ENCODE measurements at regions not wholly inside any gene's neighbourhood (a gene's known extent, or its start where the extent isn't known, plus 50 kb on each side); places are given as distances from the start of the nearest gene placed in this dataset.

DNA sequence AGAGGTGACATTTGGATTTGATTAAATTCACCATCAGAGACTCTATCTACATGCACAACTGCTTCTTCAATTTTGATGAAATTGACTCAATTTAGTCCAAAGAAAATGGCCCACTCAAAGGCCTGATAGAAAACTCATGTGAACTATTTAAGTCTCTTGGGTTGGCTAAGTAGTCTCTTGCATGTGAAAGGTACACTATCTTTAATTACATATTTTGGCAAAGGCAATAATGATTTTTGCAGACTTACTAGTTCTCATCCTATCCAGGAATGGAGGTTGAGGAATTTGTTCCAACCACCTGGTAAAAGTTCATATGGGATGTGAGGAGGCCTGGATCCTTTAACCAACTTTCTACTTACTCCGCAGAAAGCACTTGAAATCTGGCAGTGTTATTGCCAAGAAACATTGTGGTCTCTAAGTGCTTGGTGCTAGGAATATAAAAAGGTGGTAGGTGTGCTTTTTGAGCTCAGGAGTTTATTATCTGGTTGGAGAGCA, 618.6 kb upstream of the MKI67 start:
- Mint-ChIP-seq H3K36me3 (no peaks in the 10 kb centered on the region), H3K27me3 (ENCODE audit: insufficient read depth, low read depth) (peaks cover 5% of the 10 kb centered on the region), H3K27ac (no peak overlapping the region), H3K4me1 (peaks cover 40% of the 10 kb centered on the region), H3K4me3 (no peak overlapping the region), H3K9me3 (no peaks in the 10 kb centered on the region)
- TF ChIP-seq EZH2phosphoT487 (IDR thresholded peaks at IDR 0.05), result no peak
- TF ChIP-seq EZH2 (IDR thresholded peaks at IDR 0.05), result no peak
- TF ChIP-seq, protein P1, sequence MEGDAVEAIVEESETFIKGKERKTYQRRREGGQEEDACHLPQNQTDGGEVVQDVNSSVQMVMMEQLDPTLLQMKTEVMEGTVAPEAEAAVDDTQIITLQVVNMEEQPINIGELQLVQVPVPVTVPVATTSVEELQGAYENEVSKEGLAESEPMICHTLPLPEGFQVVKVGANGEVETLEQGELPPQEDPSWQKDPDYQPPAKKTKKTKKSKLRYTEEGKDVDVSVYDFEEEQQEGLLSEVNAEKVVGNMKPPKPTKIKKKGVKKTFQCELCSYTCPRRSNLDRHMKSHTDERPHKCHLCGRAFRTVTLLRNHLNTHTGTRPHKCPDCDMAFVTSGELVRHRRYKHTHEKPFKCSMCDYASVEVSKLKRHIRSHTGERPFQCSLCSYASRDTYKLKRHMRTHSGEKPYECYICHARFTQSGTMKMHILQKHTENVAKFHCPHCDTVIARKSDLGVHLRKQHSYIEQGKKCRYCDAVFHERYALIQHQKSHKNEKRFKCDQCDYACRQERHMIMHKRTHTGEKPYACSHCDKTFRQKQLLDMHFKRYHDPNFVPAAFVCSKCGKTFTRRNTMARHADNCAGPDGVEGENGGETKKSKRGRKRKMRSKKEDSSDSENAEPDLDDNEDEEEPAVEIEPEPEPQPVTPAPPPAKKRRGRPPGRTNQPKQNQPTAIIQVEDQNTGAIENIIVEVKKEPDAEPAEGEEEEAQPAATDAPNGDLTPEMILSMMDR (IDR thresholded peaks at IDR 0.05), result no peak
- no peaks in the 10 kb centered on the region for H3K27me3 ChIP-seq
- DNase-seq (ENCODE audit: low spot score), result no peak
- H3K4me3 ChIP-seq, result no peak overlapping the region
- no peak overlapping the region for H2AFZ ChIP-seq (replicated peaks)
- peaks cover 16% of the 10 kb centered on the region for H3K4me1 ChIP-seq
- H3K27ac ChIP-seq, result no peak overlapping the region
- H4K20me1 ChIP-seq (ENCODE audit: low read depth), result no peaks in the 10 kb centered on the region
- H3K9me3 ChIP-seq (ENCODE audit: low read depth), result no peaks in the 10 kb centered on the region
- no peaks in the 10 kb centered on the region for H3F3A ChIP-seq (ENCODE audit: low read depth)
- no peak overlapping the region for H3K4me2 ChIP-seq
- H3K9ac ChIP-seq, result no peak overlapping the region
- H3K79me2 ChIP-seq (ENCODE audit: low read depth), result no peaks in the 10 kb centered on the region
- no peaks in the 10 kb centered on the region for H3K36me3 ChIP-seq

DNA sequence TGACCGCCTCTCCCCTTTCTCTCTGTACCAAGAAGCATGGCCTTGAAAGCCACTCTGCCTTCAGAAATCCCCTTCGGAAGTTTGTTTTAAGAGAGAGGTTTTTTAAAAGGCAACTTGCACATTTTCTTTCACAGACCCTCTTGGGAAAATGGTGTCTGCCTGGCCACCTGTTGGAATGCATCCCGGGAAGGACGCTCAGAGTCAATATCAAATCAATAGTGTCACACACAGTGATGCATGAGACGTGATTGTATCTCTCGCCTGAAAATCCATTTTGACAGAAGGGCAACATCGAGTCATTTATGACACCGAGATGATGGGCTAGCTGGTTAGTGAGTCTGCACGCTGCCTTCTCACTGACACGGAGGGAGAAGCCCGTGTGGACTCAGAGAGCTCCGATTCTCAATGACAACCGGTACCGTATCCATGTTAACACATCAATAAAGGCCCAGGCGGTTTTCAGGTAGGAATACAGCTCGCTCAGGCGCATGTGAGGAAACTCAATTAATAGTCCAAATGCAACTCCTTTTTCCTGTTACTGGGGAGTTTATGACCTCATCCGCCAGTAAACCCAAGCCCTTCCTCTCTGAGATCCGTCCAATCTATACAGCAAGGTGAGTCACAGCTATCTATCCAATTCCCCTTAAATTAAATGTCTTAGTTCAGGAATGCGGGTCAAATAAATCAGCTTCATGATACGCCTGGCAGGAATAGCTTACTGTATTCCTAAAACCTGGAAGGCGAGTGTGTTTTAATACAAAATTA, 621.5 kb upstream of the MKI67 start:
- H3K9me3 ChIP-seq (ENCODE audit: low read depth), result peaks cover 6% of the 10 kb centered on the region
- no peaks in the 10 kb centered on the region for H3F3A ChIP-seq (ENCODE audit: low read depth)
- no peaks in the 10 kb centered on the region for H4K20me1 ChIP-seq (ENCODE audit: low read depth)
- H3K79me2 ChIP-seq (ENCODE audit: low read depth), result no peaks in the 10 kb centered on the region
- no peak overlapping the region for H3K4me3 ChIP-seq
- no peak overlapping the region for H2AFZ ChIP-seq (replicated peaks)
- TF ChIP-seq, protein P1 (IDR thresholded peaks at IDR 0.05), result no peak
- Mint-ChIP-seq H3K4me1 (peaks cover 14% of the 10 kb centered on the region), H3K9me3 (peaks cover 6% of the 10 kb centered on the region), H3K4me3 (no peak overlapping the region), H3K36me3 (no peaks in the 10 kb centered on the region), H3K27ac (no peak overlapping the region), H3K27me3 (ENCODE audit: insufficient read depth, low read depth) (peaks cover 2% of the 10 kb centered on the region)
- H3K27me3 ChIP-seq, result no peaks in the 10 kb centered on the region
- H3K27ac ChIP-seq, result no peak overlapping the region
- H3K9ac ChIP-seq, result no peak overlapping the region
- DNase-seq (ENCODE audit: low spot score), result no peak
- no peak overlapping the region for H3K4me2 ChIP-seq
- H3K4me1 ChIP-seq, result no peaks in the 10 kb centered on the region
- no peaks in the 10 kb centered on the region for H3K36me3 ChIP-seq

DNA sequence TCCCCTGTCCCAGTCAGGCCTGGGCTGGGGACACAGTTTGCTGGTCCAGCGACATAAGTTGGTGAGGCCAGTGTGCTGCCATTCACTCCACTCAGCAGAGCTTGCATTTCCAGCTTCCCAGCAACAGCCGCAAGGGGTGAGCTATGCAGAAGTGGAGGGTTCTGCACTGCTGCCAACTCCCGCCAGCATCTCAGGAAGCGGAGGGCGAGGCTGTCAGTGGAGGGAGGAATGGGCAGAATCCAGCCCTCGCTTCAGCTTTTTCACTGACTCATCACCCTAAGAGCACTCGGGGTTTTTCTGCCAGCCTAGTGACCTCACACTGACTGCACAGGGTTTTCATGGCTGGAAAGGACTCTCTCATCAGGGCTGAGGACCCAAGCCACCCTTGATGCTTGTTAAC, 625.1 kb upstream of the MKI67 start:
- Mint-ChIP-seq H3K27me3 (ENCODE audit: insufficient read depth, low read depth) (peaks cover 2% of the 10 kb centered on the region), H3K36me3 (no peaks in the 10 kb centered on the region), H3K27ac (no peak overlapping the region), H3K4me1 (peaks cover 7% of the 10 kb centered on the region), H3K4me3 (no peak overlapping the region), H3K9me3 (peaks cover 6% of the 10 kb centered on the region)
- Histone ChIP-seq H3F3A (ENCODE audit: low read depth) (no peaks in the 10 kb centered on the region), H3K4me3 (no peak overlapping the region), H2AFZ (replicated peaks) (no peak overlapping the region), H4K20me1 (ENCODE audit: low read depth) (no peaks in the 10 kb centered on the region), H3K9ac (no peak overlapping the region), H3K27ac (no peak overlapping the region), H3K27me3 (no peaks in the 10 kb centered on the region), H3K9me3 (ENCODE audit: low read depth) (peaks cover 6% of the 10 kb centered on the region), H3K79me2 (ENCODE audit: low read depth) (no peaks in the 10 kb centered on the region), H3K36me3 (no peaks in the 10 kb centered on the region), H3K4me1 (no peaks in the 10 kb centered on the region), H3K4me2 (no peak overlapping the region)
- no peak for DNase-seq (ENCODE audit: low spot score)
- TF ChIP-seq EZH2 (IDR thresholded peaks at IDR 0.05) (no peak), EZH2phosphoT487 (IDR thresholded peaks at IDR 0.05) (no peak)

DNA sequence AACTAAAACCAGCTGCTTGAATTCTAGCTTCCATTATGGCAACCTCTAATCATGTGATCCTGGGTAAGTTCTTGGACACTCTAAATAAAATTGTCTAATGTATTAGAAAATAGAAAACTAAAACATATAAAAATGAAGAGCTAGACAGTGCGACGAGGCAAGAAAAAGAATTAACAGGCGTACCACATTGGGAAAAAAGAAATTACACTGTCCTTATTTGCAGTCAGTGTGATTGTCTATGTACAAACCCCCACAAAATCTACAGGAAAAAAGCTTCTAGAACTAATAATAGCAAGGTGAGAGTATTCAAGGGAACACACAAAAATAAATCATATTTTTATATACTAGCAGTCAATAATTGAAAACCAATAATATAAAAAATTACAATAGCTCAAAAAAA, 625.6 kb upstream of the MKI67 start:
- no peaks in the 10 kb centered on the region for H3F3A ChIP-seq (ENCODE audit: low read depth)
- peaks cover 6% of the 10 kb centered on the region for H3K9me3 ChIP-seq (ENCODE audit: low read depth)
- peaks cover 5% of the 10 kb centered on the region for H3K27me3 Mint-ChIP-seq (ENCODE audit: insufficient read depth, low read depth)
- no peak overlapping the region for H3K4me3 Mint-ChIP-seq
- no peak overlapping the region for H3K9ac ChIP-seq
- H3K9me3 Mint-ChIP-seq, result peaks cover 6% of the 10 kb centered on the region
- no peaks in the 10 kb centered on the region for H3K36me3 ChIP-seq
- no peaks in the 10 kb centered on the region for H3K4me1 ChIP-seq
- no peak for DNase-seq (ENCODE audit: low spot score)
- no peak overlapping the region for H3K27ac Mint-ChIP-seq
- H4K20me1 ChIP-seq (ENCODE audit: low read depth), result no peaks in the 10 kb centered on the region
- no peak overlapping the region for H3K4me2 ChIP-seq
- no peak overlapping the region for H3K4me3 ChIP-seq
- H3K79me2 ChIP-seq (ENCODE audit: low read depth), result no peaks in the 10 kb centered on the region
- no peak overlapping the region for H2AFZ ChIP-seq (replicated peaks)
- H3K27me3 ChIP-seq, result no peaks in the 10 kb centered on the region
- H3K36me3 Mint-ChIP-seq, result no peaks in the 10 kb centered on the region
- peaks cover 7% of the 10 kb centered on the region for H3K4me1 Mint-ChIP-seq
- H3K27ac ChIP-seq, result no peak overlapping the region
- no peak for TF ChIP-seq EZH2phosphoT487 (IDR thresholded peaks at IDR 0.05)
- TF ChIP-seq, protein P1 (IDR thresholded peaks at IDR 0.05), result no peak
- TF ChIP-seq EZH2 (IDR thresholded peaks at IDR 0.05), result no peak
